ENCODE measurements at regions not wholly inside any gene's neighbourhood (a gene's known extent, or its start where the extent isn't known, plus 50 kb on each side); places are given as distances from the start of the nearest gene placed in this dataset.

DNA sequence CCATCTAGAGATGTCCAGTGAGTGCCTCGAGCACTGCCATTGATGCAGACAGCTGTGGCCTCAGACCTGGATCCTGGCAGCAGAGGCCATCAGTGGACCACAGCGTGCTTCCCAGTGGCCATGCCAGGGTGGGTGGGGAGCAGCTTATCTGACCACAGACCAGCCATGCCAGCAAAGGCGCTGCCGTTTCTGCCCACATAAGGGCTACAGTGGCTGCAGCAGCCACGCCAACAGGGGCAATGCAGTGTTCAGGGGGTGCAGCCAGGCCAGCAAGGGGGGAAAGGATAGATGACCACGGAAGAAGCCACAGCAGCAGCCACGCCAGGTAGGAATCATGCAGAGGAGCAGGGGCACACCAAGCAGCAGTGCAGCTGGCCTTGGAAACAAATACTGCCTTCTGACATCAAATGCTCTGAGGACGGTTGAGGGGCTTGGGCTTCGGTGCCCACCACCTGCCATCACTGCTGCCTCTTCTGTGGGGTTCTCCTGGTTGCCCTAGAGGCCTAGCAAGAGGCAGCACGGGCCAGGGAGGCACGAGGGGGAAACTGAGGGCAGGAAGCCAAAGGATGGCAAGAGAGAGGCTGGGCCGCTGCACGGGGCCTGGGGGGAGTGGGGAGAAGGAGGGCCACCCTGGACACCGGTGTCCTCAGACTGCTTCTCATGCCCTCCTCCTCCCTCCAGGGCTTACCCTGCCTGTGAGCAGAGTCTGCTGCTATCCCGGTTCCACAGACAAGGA is 94.7 kb upstream of the RUNX3 start:
- no peak for DNase-seq (ENCODE audit: low read depth in 3 of 3, low spot score in 1 of 3)

DNA sequence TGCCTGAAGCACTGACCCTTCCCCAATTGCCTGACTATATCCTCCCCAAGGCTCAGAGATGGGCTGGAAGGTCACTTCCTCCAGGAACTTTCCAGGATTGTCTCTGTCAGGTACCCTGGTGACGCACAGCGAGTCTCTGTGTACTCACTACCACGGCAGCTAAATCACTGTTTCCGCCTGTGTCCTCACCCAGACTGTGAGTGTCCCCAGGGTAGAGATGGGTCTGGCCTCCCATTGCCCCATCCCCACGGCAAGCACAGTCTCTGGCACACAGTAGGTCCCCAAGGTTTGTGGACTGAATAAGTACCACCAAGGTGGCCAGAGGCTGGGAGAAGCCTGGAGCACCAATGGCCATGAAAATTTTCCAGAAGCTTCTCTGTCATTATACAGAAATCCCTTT is 93.8 kb upstream of the RUNX3 start:
- DNase-seq (ENCODE audit: low read depth in 3 of 3, low spot score in 1 of 3): no peak

GRCh38 chr1:25023190-25023578 is 93.1 kb upstream of the RUNX3 start:
- DNase-seq (ENCODE audit: low read depth in 3 of 3, low spot score in 1 of 3): no peak

DNA sequence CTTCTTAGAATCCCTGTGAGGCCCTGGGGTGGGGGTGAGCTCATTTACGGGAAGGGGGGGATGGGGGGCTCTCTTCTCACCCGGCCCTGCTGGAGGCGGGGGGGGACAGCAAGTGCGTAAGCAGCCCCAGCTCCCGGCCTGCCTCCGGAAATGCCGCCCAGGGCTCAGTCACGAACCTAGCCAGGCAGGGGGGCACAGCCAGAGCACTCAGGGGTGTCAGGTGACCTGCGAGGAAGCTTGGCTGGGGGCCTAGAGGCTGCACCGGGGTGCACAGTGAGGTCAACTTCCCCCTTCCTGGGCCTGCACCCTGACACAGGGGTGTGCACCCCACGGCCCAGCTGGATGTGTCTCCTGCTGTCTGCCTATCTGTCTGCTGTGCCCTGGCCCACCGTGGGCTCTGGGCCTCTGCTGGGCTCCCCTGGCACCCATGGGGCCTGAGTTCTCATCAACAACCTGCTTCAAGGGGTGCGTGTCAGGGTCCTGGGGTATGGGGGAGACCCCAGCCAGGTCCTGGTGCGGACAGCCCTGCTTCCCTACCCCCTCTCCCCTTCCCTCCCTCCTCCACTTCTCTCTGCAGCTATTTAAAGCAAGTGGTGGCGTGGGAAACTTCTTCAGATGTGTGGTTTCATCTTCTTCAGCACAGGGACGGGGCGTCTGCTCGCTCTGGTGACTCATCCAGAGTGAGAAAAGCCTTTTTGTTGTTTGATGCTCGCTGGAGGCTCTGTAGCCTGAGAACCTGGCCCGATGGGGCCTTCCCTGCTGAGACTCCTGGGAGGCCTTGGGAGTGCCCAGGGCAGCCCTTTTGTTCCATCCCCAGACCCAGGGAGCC is 92.5 kb upstream of the RUNX3 start:
- DNase-seq (ENCODE audit: low read depth in 3 of 3, low spot score in 1 of 3): peak; percentile 75 to 87 (median 86)

DNA sequence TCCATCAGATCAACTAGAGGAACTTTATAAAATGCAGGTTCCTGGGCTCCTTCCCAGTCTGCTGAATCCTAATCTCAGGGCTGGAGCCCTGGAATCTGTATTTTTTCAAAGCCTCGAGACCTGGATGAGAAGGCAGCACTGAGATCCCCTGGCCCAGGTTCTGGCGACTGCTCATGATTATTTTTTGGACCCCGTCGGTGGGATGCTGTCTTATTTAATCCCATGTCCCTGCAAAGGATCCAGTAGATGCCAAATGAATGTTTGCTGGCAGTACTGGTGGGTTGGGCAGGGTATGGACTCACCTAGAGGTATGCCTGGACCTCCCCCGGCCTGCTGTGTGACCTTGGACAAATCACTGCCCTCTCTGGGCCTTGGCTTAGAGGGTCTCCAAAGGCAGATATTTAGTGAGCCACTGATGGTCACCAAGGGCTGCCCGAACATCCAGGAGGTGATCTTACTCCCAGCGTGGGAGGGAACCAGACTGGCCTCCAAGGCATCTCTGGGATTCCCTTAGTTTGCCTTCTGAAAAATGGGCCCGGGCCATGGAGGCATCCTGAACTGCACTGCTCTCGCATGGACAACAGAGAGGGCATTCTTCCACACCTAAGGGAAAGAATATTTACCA is 91.6 kb upstream of the RUNX3 start:
- no peak for DNase-seq (ENCODE audit: low read depth in 3 of 3, low spot score in 1 of 3)

DNA sequence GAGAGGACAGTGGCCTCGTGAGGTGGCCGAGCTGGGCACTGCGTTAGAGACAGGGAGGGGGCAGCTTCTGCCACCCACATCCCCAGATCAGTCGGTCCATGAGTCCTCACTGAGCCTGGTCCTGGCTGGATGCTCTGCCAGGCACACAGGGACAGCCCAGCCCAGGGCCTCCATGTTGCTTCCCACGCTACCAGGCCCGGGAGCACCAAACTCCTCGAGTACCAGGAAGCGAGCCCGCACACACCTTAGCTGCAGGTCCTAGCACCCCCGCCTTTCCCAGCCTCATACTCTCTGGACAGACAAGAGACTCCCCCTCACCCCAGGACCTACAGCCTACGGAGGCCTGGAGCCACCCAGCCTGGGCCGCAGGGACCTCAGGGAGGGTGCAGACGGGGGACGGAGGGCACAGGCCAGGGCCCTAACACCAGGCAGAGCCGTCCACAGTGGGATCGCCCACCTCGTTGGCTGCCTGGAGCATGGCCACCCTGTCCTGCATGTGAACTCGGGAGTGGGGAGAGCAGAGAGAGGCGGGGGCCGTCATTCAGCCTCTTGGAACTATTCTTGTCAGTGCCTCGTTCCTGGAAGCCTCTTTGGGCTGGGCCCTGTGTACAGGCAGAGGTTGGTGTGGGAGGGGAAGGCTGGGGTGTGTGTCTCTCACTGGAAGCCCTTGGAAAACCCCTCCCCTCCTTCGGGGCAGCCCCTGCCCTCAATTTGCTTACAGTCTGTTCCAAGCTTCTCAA is 90.9 kb upstream of the RUNX3 start:
- DNase-seq (ENCODE audit: low read depth in 3 of 3, low spot score in 1 of 3): no peak

GRCh38 chr1:25020173-25020845 is 90.2 kb upstream of the RUNX3 start:
- DNase-seq (ENCODE audit: low read depth in 3 of 3, low spot score in 1 of 3): no peak

DNA sequence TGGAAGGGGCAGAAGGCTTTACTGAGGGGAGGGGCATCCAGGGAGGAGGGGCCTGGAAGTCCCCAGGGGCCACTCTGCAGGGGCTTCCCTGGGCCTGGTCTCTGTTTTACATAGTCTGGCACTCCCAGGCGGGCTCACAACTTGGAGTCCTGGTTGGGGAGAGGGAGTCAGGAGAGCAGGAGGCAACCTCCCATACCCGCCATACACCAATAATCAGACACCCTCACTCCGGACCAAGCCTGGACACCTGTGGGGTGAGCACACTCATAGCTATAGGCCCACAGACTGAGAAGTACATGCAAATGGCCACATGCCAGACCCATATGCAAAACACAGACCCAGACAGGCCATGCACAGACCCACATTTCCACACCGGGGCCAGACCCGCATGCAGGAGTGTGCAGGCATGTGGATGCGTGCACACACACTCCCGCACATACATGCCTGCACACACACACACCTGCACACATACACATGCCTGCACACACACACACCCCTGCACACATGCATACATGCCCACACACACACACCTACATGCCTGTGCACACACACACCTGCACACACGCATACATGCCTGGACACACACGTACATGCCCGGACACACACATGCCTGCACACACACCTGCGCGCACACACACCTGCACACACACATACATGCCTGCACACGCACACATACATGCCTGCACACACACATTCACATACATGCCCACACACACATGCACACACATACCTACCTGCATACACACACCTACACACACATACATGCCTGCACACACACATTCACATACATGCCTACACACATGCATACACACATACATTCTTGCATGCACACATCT is 89.5 kb upstream of the RUNX3 start:
- DNase-seq (ENCODE audit: low read depth in 3 of 3, low spot score in 1 of 3): no peak

DNA sequence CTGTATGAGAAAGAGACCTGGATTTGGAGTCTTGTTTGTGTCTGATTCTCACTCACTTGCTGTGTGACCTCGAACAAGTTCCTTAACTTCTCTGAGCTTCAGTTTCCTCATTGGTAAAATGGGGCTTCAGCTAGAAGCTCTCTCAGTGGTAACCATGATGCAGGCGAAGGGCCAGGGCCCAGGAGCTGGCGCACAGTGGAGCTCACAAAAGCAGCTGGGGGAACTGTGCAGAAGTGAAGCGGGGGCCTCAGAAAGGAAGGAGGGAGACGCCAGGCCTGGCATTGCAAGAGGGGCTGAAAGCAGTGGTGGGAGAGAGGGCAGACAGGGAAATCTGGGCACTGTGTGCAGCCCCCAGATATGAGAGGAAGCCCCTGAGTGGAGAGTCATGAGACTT is 88.9 kb upstream of the RUNX3 start:
- DNase-seq (ENCODE audit: low read depth in 3 of 3, low spot score in 1 of 3): no peak

DNA sequence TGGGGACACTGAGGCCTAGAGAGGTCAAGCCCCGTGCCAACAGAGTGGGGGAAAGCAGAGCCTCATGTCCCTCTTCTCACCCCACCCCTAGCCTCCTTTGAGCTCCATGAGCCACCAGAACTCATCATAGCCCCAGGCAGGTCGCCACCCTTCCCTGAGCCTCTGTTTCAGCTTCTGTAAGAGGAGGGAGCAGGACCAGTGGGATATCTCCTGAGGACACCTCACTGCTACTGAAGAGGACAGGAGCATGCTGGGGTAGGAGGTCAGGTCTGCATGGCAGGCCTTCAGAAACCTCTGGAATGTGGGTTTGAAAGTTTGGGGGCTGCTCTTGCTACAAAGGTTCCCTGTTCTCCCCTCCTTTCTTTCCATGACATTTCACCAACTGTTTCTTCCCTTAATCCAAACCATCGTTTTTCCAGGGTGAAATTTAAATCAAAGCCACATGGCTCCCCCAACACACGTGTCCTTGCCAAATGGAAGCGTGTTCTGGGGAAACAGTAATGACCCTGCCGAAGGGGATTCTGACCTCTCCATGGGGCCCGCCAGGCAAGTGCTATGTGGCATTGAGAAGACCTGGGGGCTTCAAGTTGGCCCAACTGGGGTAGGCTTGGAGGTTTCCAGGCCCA is 88.1 kb upstream of the RUNX3 start:
- DNase-seq (ENCODE audit: low read depth in 3 of 3, low spot score in 1 of 3): no peak

DNA sequence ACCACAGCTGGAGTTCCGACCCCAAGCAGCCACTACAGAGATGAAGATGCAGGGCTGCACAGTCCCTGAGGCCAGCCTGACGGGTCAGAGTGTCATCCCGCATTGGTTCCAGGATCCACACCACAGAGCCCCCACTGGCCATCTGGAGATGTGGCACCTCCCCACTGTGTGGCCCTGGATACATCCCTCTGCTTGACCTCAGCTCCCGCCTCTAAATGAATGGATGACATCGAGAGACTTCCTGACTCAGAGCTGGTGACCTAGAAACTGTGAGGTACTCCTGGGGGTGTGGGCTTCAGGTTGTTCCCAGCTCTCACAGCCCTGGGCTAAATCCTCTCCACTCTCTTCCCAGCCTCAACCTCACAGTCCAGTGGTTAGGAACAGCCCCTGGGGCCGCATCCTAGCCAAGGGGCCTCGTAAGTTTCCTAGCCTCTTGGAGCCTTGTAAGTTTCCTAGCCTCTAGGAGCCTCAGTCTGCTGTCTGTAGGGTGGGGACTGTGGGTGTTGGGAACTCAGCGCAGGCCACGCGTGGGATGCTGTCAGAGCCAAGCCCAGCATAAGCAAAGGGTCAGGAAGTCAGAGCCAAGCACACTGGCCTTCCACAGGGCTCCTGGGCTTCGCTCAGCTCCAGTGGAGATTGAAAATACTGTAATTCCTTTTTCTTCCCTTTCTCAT is 87.5 kb upstream of the RUNX3 start:
- DNase-seq (ENCODE audit: low read depth in 3 of 3, low spot score in 1 of 3): no peak

- no peak for DNase-seq (ENCODE audit: low read depth in 3 of 3, low spot score in 1 of 3)
Measured at GRCh38 chr1:25012966-25013962, 83.2 kb upstream of the RUNX3 start.

DNA sequence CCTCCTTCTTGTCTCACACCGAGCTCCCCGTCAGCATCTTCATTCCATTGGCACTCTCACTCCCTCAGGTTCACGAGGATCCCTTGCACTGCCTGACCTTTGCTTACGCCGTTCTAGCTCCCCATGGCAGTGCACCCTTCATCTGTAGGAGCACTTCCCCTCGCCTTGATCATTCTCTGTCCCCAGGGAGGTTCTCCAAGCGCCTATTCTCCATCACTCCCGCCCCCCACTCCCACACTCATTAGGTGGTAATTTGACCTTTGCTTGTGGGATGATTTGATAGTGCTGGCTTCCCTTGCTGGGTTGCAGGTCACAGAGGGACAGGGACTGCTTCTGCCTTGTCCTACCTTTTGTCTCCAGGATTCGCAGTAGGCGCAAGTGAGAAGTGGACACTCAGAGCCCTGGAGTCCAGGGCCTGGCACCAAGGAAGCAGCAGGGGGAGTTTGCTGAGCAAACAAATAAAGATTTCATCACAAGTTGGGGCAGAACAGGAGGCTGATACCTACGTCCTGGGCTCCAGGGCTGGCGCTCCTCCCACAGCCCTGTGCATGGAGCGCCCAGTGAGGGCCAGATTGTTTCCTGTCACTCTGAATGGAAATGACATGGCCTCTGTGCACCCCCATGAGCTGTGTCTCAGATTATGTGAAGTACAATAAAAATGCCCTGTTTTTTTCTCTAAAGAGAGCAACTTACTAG is 82.0 kb upstream of the RUNX3 start:
- DNase-seq (ENCODE audit: low read depth in 3 of 3, low spot score in 1 of 3): no peak

- no peak for DNase-seq (ENCODE audit: low read depth in 3 of 3, low spot score in 1 of 3)
Measured at GRCh38 chr1:25011275-25011674, 81.2 kb upstream of the RUNX3 start.

GRCh38 chr1:25009671-25010262 is 79.7 kb upstream of the RUNX3 start:
- no peak for DNase-seq (ENCODE audit: low read depth in 3 of 3, low spot score in 1 of 3)

GRCh38 chr1:25008192-25008485 is 78.1 kb upstream of the RUNX3 start:
- no peak for DNase-seq (ENCODE audit: low read depth in 3 of 3, low spot score in 1 of 3)

Measured in stimulated activated CD4-positive, alpha-beta T cell treated with anti-CD3 and anti-CD28 coated beads, TNF-alpha, amount 100 ng/mL, for 1 hour (primary cell).